Suprapubic skin (tissue), 4 donors: ENCODE measurements at regions not wholly inside any gene's neighbourhood (a gene's known extent, or its start where the extent isn't known, plus 50 kb on each side); places are given as distances from the start of the nearest gene placed in this dataset.
"Not testable (repeated sequence)": the region's sequence is repeated elsewhere in the genome, so short reads cannot be mapped to it uniquely, and the experiment has no call there.

Experiments
- DNase-seq, 2 donors: peaks; one replicate each; pipeline ENCODE4 v3.0.0-alpha.2; 2019; ENCODE audit warnings: low spot score in 2 of 2
- H3K27ac ChIP-seq: fragments of 200-600 bp; sonication (generic); one replicate; pipeline ENCODE4 v1.5.1; 2019
- H3K27me3 ChIP-seq: fragments of 200-600 bp; sonication (generic); one replicate; pipeline ENCODE4 v1.5.1; 2019
- H3K36me3 ChIP-seq: fragments of 200-600 bp; sonication (generic); one replicate; pipeline ENCODE4 v1.5.1; 2019
- H3K4me1 ChIP-seq: fragments of 200-600 bp; sonication (generic); one replicate; pipeline ENCODE4 v1.5.1; 2019
- H3K4me3 ChIP-seq: fragments of 200-600 bp; sonication (generic); one replicate; pipeline ENCODE4 v1.5.1; 2019; ENCODE audit warnings: mild to moderate bottlenecking
- H3K9me3 ChIP-seq: fragments of 200-600 bp; sonication (generic); one replicate; pipeline ENCODE4 v1.5.1; 2019
- CTCF ChIP-seq, 2 donors: fragments of 200-600 bp in 1 of 2; fragments of 450-650 bp in 1 of 2; sonication (generic) in 1 of 2; IDR thresholded peaks; one replicate each; pipeline ENCODE4 v1.5.1; 2016 to 2019; ENCODE audit warnings: antibody characterized with exemption in 2 of 2, mild to moderate bottlenecking in 1 of 2, moderate library complexity in 1 of 2
- EP300 ChIP-seq: sonication (generic); formaldehyde crosslinking; IDR thresholded peaks from one replicate; pipeline ENCODE4 v1.6.1; 2017; ENCODE audit warnings: antibody characterized with exemption
- POLR2A ChIP-seq, 2 donors: fragments of 450-650 bp; IDR thresholded peaks; one replicate each; pipeline ENCODE4 v1.6.1; 2017; ENCODE audit warnings: antibody characterized with exemption in 2 of 2, mild to moderate bottlenecking in 2 of 2, moderate library complexity in 2 of 2
- POLR2AphosphoS5 ChIP-seq, 3 donors: sonication (generic); formaldehyde crosslinking; IDR thresholded peaks; one replicate each; pipeline ENCODE4 v1.6.1; 2017; ENCODE audit warnings: antibody characterized with exemption in 3 of 3
- WGBS: methylation state at CpG from one replicate; pipeline ENCODE4 v1.1.5; 2018; 5-methylcytosine and 5-hydroxymethylcytosine counted together

GRCh38 chr7:110548372-110548771, 542.6 kb upstream of the LRRN3 start:
- Histone ChIP-seq H3K27me3 (no peaks in the 10 kb centered on the region), H3K36me3 (no peaks in the 10 kb centered on the region), H3K4me3 (no peak overlapping the region), H3K9me3 (peaks cover 21% of the 10 kb centered on the region), H3K27ac (no peak overlapping the region), H3K4me1 (no peaks in the 10 kb centered on the region)
- TF ChIP-seq EP300 (no peak), POLR2AphosphoS5 (IDR thresholded peaks at IDR 0.05) (no peak), POLR2A (IDR thresholded peaks at IDR 0.05) (no peak)
- no peak for DNase-seq

- no peak for DNase-seq
- Histone ChIP-seq H3K27me3 (no peaks in the 10 kb centered on the region), H3K4me1 (no peaks in the 10 kb centered on the region), H3K27ac (no peak overlapping the region), H3K4me3 (no peak overlapping the region), H3K9me3 (peaks cover 13% of the 10 kb centered on the region), H3K36me3 (no peaks in the 10 kb centered on the region)
- 84% methylated on average over 2 of the region's 2 CpGs for WGBS
- no peak for TF ChIP-seq CTCF (IDR thresholded peaks at IDR 0.05)
- TF ChIP-seq EP300: no peak
- TF ChIP-seq POLR2AphosphoS5 (IDR thresholded peaks at IDR 0.05): no peak
- no peak for TF ChIP-seq POLR2A (IDR thresholded peaks at IDR 0.05)
These were observed 533.8 kb upstream of the LRRN3 start for GRCh38 chr7:110557136-110557535.

- WGBS: 93% methylated on average over 14 of the region's 18 CpGs
- not testable (repeated sequence) for H3K36me3 ChIP-seq
These were observed 527.6 kb upstream of the LRRN3 start for GRCh38 chr7:110563286-110563685.

GRCh38 chr7:110564246-110564645, 526.7 kb upstream of the LRRN3 start:
- Histone ChIP-seq H3K36me3 (no peaks in the 10 kb centered on the region), H3K4me1 (no peaks in the 10 kb centered on the region), H3K9me3 (no peaks in the 10 kb centered on the region), H3K27me3 (no peaks in the 10 kb centered on the region), H3K4me3 (no peak overlapping the region), H3K27ac (no peak overlapping the region)
- DNase-seq: no peak
- TF ChIP-seq EP300 (no peak), POLR2A (IDR thresholded peaks at IDR 0.05) (no peak), POLR2AphosphoS5 (IDR thresholded peaks at IDR 0.05) (no peak)

More at GRCh38 chr7:110563286-110563685, 527.6 kb upstream of the LRRN3 start:
- H3K4me1 ChIP-seq, H3K27ac ChIP-seq, H3K4me3 ChIP-seq, H3K9me3 ChIP-seq, DNase-seq, H3K27me3 ChIP-seq: not testable (repeated sequence)

GRCh38 chr7:110568388-110568787, 522.5 kb upstream of the LRRN3 start:
- 69% methylated on average over 3 of the region's 3 CpGs for WGBS
- Histone ChIP-seq H3K9me3 (no peaks in the 10 kb centered on the region), H3K4me3 (no peak overlapping the region), H3K27me3 (no peaks in the 10 kb centered on the region), H3K4me1 (no peaks in the 10 kb centered on the region), H3K36me3 (no peaks in the 10 kb centered on the region), H3K27ac (no peak overlapping the region)
- TF ChIP-seq POLR2AphosphoS5 (IDR thresholded peaks at IDR 0.05): no peak
- no peak for TF ChIP-seq CTCF (IDR thresholded peaks at IDR 0.05)
- no peak for TF ChIP-seq EP300
- TF ChIP-seq POLR2A (IDR thresholded peaks at IDR 0.05): no peak
- no peak for DNase-seq

- no peak overlapping the region for H3K27ac ChIP-seq
- H3K4me3 ChIP-seq: no peak overlapping the region
- no peaks in the 10 kb centered on the region for H3K27me3 ChIP-seq
- no peaks in the 10 kb centered on the region for H3K9me3 ChIP-seq
- 61% methylated on average over 6 of the region's 6 CpGs for WGBS
- H3K36me3 ChIP-seq: no peaks in the 10 kb centered on the region
- TF ChIP-seq CTCF (IDR thresholded peaks at IDR 0.05) (no peak), EP300 (no peak), POLR2A (IDR thresholded peaks at IDR 0.05) (no peak), POLR2AphosphoS5 (IDR thresholded peaks at IDR 0.05) (no peak)
- DNase-seq: no peak
- no peaks in the 10 kb centered on the region for H3K4me1 ChIP-seq
These were observed 522.0 kb upstream of the LRRN3 start for GRCh38 chr7:110568932-110569331.

- no peaks in the 10 kb centered on the region for H3K36me3 ChIP-seq
- no peaks in the 10 kb centered on the region for H3K9me3 ChIP-seq
- no peak overlapping the region for H3K4me3 ChIP-seq
- no peak overlapping the region for H3K27ac ChIP-seq
- H3K27me3 ChIP-seq: no peaks in the 10 kb centered on the region
- no peak for DNase-seq
- no peaks in the 10 kb centered on the region for H3K4me1 ChIP-seq
- TF ChIP-seq EP300 (no peak), CTCF (IDR thresholded peaks at IDR 0.05) (no peak), POLR2AphosphoS5 (IDR thresholded peaks at IDR 0.05) (no peak), POLR2A (IDR thresholded peaks at IDR 0.05) (no peak)
- WGBS: 57% methylated on average over 6 of the region's 6 CpGs
These were observed 521.3 kb upstream of the LRRN3 start for GRCh38 chr7:110569486-110570205.
